NT2/D1 (cell line): ENCODE measurements at regions not wholly inside any gene's neighbourhood (a gene's known extent, or its start where the extent isn't known, plus 50 kb on each side); places are given as distances from the start of the nearest gene placed in this dataset.
"Not testable (repeated sequence)": the region's sequence is repeated elsewhere in the genome, so short reads cannot be mapped to it uniquely, and the experiment has no call there.

ENCODE experiments used
- DNase-seq: peaks from one replicate; pipeline ENCODE4 v3.0.0-alpha.2; 2011; ENCODE audit warnings: low read depth, low spot score
- H3K27me3 ChIP-seq: 2 replicates; pipeline ENCODE4 v1.6.0; 2011; ENCODE audit warnings: mild to moderate bottlenecking; ENCODE audit not compliant: insufficient read length, insufficient read depth
- H3K36me3 ChIP-seq: 2 replicates; pipeline ENCODE4 v1.6.1; 2011; ENCODE audit warnings: mild to moderate bottlenecking, low read length, mixed read lengths; ENCODE audit not compliant: insufficient read depth, insufficient read length
- H3K4me1 ChIP-seq: 2 replicates; pipeline ENCODE4 v1.5.1; 2011; ENCODE audit not compliant: insufficient read depth, insufficient read length
- H3K4me3 ChIP-seq: 2 replicates; pipeline ENCODE4 v1.5.1; 2011; ENCODE audit warnings: low read depth; ENCODE audit not compliant: insufficient read length
- H3K9ac ChIP-seq: 2 replicates; pipeline ENCODE4 v1.6.0; 2011; ENCODE audit warnings: low read depth; ENCODE audit not compliant: insufficient read length
- H3K9me3 ChIP-seq: 2 replicates; pipeline ENCODE4 v1.5.1; 2011; ENCODE audit warnings: mild to moderate bottlenecking, low read length; ENCODE audit not compliant: insufficient read depth
- SUZ12 ChIP-seq: IDR thresholded peaks from 2 replicates; pipeline ENCODE4 v1.6.1; 2011; ENCODE audit not compliant: insufficient read length, insufficient read depth; ENCODE audit errors: extremely low read depth
- YY1 ChIP-seq: IDR thresholded peaks from 2 replicates; pipeline ENCODE4 v1.6.1; 2011; ENCODE audit not compliant: insufficient read length, insufficient read depth
- ZNF274 ChIP-seq: IDR thresholded peaks from 2 replicates; pipeline ENCODE4 v1.6.1; 2011; ENCODE audit warnings: mild to moderate bottlenecking, low read depth, low read length

DNA sequence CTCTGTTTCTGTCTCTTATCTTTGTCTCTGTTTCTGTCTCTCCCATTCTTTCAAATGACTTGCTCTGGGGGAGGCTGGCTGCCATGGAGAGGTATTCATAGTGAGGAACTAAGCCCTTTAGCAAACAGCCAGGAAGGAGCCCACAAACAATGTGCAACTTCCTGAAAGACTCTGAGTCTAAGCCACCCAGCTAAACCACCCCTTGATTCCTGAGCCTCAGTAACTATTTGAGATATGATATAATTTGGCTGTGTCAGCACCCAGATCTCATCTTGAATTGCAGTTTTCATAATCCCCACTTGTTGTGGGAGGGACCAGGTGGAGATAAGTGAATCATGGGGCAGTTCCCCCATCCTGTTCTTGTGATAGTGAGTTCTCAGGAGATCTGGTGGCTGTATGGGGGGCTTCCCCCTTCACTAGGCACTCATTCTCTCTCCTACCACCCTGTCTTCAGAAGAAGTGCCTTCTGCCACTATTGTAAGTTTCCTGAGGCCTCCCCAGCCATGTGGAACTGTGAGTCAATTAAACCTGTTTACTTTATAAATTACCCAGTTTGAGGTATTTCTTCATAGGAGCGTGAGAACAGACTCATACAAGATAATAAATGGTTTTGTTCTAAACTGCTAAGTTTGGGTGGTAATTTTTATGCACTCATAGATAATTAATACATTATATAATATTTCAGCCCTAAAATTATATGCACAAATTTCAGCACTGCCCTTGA, 121.2 kb upstream of the FOXP2 start:
- TF ChIP-seq ZNF274 (no peak), YY1 (no peak), SUZ12 (no peak)

GRCh38 chr7:114279901-114280300, 134.7 kb upstream of the FOXP2 start:
- no peaks in the 10 kb centered on the region for H3K27me3 ChIP-seq
- DNase-seq: no peak

More for the DNA sequence above, 121.2 kb upstream of the FOXP2 start:
- no peaks in the 10 kb centered on the region for H3K4me1 ChIP-seq
- no peak overlapping the region for H3K4me3 ChIP-seq
- H3K9me3 ChIP-seq: no peaks in the 10 kb centered on the region
- no peak overlapping the region for H3K9ac ChIP-seq
- H3K36me3 ChIP-seq: no peaks in the 10 kb centered on the region
- DNase-seq: no peak
- H3K27me3 ChIP-seq: no peaks in the 10 kb centered on the region

DNA sequence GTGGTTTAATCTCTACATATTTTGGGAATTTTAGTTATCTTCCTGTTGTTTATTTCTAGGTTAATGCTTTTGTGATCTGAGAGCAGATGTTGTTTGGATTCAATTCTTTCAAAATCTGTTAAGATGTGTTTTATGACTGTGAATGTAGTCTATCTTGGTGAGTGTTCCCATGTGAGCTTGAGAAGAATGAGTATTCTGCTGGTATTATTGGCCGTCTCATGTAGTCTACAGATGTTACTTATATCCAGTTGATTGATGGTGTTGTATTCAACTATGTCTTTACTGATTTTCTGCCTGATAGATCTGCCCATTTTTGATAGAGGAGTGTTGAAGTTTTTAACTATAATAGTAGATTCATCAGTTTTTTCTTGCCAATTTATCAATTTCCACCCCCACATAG, 141.4 kb upstream of the FOXP2 start:
- Histone ChIP-seq H3K4me3 (no peak overlapping the region), H3K27me3 (no peaks in the 10 kb centered on the region), H3K36me3 (no peaks in the 10 kb centered on the region), H3K4me1 (no peaks in the 10 kb centered on the region), H3K9me3 (no peaks in the 10 kb centered on the region), H3K9ac (no peak overlapping the region)
- no peak for TF ChIP-seq YY1
- TF ChIP-seq ZNF274: no peak
- no peak for TF ChIP-seq SUZ12
- DNase-seq: no peak

More at GRCh38 chr7:114279901-114280300, 134.7 kb upstream of the FOXP2 start:
- Histone ChIP-seq H3K4me1 (no peaks in the 10 kb centered on the region), H3K4me3 (no peak overlapping the region), H3K9me3 (no peaks in the 10 kb centered on the region), H3K36me3 (no peaks in the 10 kb centered on the region), H3K9ac (no peak overlapping the region)
- TF ChIP-seq YY1 (no peak), ZNF274 (no peak), SUZ12 (no peak)

DNA sequence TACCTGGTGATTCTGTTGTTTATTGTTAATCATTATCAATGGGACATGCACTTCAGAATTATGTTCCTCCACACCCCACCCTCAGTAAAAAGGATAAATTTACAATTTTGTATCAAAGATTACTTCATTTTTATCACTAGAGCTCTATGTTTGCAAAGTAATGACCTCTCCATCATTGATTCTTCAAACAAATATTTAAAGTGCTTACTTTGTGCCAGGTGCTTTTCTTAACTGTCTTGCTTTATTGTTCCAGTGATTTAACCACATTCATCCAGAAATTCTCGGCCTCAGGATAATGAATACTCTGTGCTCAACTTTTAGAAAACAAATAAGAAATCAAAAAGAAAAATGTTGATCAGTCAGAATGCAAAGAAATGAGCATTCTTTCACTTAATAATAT, 144.9 kb upstream of the FOXP2 start:
- no peak for TF ChIP-seq SUZ12
- TF ChIP-seq YY1: no peak
- TF ChIP-seq ZNF274: no peak
- Histone ChIP-seq H3K27me3 (no peaks in the 10 kb centered on the region), H3K9ac (no peak overlapping the region), H3K4me1 (no peaks in the 10 kb centered on the region), H3K36me3 (no peaks in the 10 kb centered on the region), H3K4me3 (no peak overlapping the region), H3K9me3 (no peaks in the 10 kb centered on the region)
- DNase-seq: no peak

DNA sequence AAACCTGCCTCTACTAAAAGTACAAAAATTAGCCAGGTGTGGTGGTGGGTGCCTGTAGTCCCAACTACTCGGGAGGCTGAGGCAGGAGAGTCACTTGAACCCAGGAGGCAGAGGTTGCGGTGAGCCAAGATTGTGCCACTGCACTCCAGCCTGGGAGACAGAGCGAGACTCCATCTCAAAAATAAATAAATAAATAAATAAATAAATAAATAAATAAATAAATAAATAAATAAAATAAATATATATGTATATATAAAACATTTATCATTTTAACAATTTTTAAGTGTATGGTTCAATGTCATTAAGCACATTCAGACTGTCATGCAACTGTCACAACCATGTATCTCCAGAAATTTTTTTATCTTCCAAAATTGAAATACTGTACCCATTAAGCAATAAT, 147.1 kb upstream of the FOXP2 start:
- not testable (repeated sequence) for H3K4me1 ChIP-seq, H3K27me3 ChIP-seq, H3K4me3 ChIP-seq, H3K9ac ChIP-seq, H3K36me3 ChIP-seq, H3K9me3 ChIP-seq, DNase-seq

GRCh38 chr7:114264023-114264422, 150.6 kb upstream of the FOXP2 start:
- DNase-seq: no peak
- Histone ChIP-seq H3K9me3 (no peaks in the 10 kb centered on the region), H3K36me3 (no peaks in the 10 kb centered on the region), H3K4me3 (no peak overlapping the region), H3K27me3 (no peaks in the 10 kb centered on the region), H3K4me1 (no peaks in the 10 kb centered on the region), H3K9ac (no peak overlapping the region)
- TF ChIP-seq ZNF274 (no peak), YY1 (no peak), SUZ12 (no peak)

GRCh38 chr7:114263219-114263618, 151.4 kb upstream of the FOXP2 start:
- Histone ChIP-seq H3K9ac (no peak overlapping the region), H3K9me3 (no peaks in the 10 kb centered on the region), H3K36me3 (no peaks in the 10 kb centered on the region), H3K4me1 (no peaks in the 10 kb centered on the region), H3K4me3 (no peak overlapping the region), H3K27me3 (no peaks in the 10 kb centered on the region)
- TF ChIP-seq SUZ12 (no peak), YY1 (no peak), ZNF274 (no peak)
- no peak for DNase-seq
